Endothelial cell of umbilical vein (primary cell): ENCODE measurements at regions not wholly inside any gene's neighbourhood (a gene's known extent, or its start where the extent isn't known, plus 50 kb on each side); places are given as distances from the start of the nearest gene placed in this dataset.

Source experiments
- BruUV-seq: library from RNA; stranded (reverse); fragments of 400-500 nt; replicated peaks from 2 replicates; lab custom pipeline; 2021; lab: Mats Ljungman, UMichigan
- CTCF ChIA-PET: fragments of 300-600, 350-600 bp; sonication (Branson Sonifier 250); formaldehyde crosslinking; loops from one replicate; lab custom pipeline; 2021; ENCODE audit warnings: antibody characterized with exemption, inconsistent platforms; lab: Charles Lee
- POLR2A ChIA-PET: fragments of 300-600, 350-600 bp; sonication (Branson Sonifier 250); formaldehyde crosslinking; loops from one replicate; lab custom pipeline; 2021; ENCODE audit warnings: antibody characterized with exemption, inconsistent platforms; lab: Charles Lee
- DNase-seq: peaks from one replicate; pipeline ENCODE4 v3.0.0-alpha.2; 2011; ENCODE audit warnings: low read depth, low spot score
- FAIRE-seq: peaks from 2 replicates; lab custom pipeline; 2011; peaks lifted over from hg19 to GRCh38; lab: Jason Lieb, UNC
- H2AFZ ChIP-seq: 2 replicates; pipeline ENCODE4 v1.6.0; 2012; ENCODE audit warnings: low read depth, low read length, control low read depth, inconsistent platforms
- H3K27ac ChIP-seq: 2 replicates; pipeline ENCODE4 v1.5.1; 2011; ENCODE audit warnings: low read depth, mild to moderate bottlenecking, control low read depth, low read length, moderate library complexity; ENCODE audit not compliant: insufficient read depth
- H3K27me3 ChIP-seq, 2 experiments: 2 replicates each; pipeline versions ENCODE4 v1.6.0 to v1.6.1; 2011; ENCODE audit warnings: low read length in 2 of 2, mixed read lengths in 1 of 2; ENCODE audit not compliant: control insufficient read depth in 2 of 2, insufficient read depth in 2 of 2
- H3K36me3 ChIP-seq, 2 experiments: 2 replicates in 1 of 2; 3 replicates in 1 of 2; pipeline ENCODE4 v1.5.1; 2011; ENCODE audit warnings: low read length in 2 of 2, mild to moderate bottlenecking in 1 of 2, moderate library complexity in 1 of 2; ENCODE audit not compliant: control insufficient read depth in 2 of 2, insufficient read depth in 2 of 2; ENCODE audit errors: extremely low read depth in 1 of 2
- H3K4me1 ChIP-seq: 3 replicates; pipeline ENCODE4 v1.5.1; 2011; ENCODE audit warnings: mild to moderate bottlenecking, low read length; ENCODE audit not compliant: control insufficient read depth, insufficient read depth; ENCODE audit errors: extremely low read depth
- H3K4me2 ChIP-seq: 2 replicates; pipeline ENCODE4 v1.6.1; 2011; ENCODE audit warnings: low read length, control low read depth, mixed read lengths; ENCODE audit not compliant: insufficient read depth
- H3K4me3 ChIP-seq, 3 experiments: fragments of 200-600 bp in 1 of 3; sonication (generic), shearing (Covaris generic) in 1 of 3; replicated peaks in 1 of 3; 2 replicates each; pipeline ENCODE4 v1.5.1; 2011 to 2016; ENCODE audit warnings: control low read depth in 3 of 3, low read length in 3 of 3, mild to moderate bottlenecking in 2 of 3, inconsistent platforms in 1 of 3, low read depth in 1 of 3, moderate library complexity in 1 of 3; ENCODE audit not compliant: insufficient read depth in 1 of 3
- H3K79me2 ChIP-seq: 2 replicates; pipeline ENCODE4 v1.6.0; 2012; ENCODE audit warnings: low read length, inconsistent platforms; ENCODE audit not compliant: control insufficient read depth, insufficient read depth
- H3K9ac ChIP-seq: replicated peaks from 2 replicates; pipeline ENCODE3; 2011; ENCODE audit warnings: low read length, control low read depth; ENCODE audit not compliant: insufficient read depth; ENCODE audit errors: extremely low read depth
- H3K9me1 ChIP-seq: replicated peaks from 3 replicates; pipeline ENCODE4 v1.6.0; 2011; ENCODE audit warnings: mild to moderate bottlenecking, low read length; ENCODE audit not compliant: control insufficient read depth, insufficient read depth; ENCODE audit errors: extremely low read depth
- H3K9me3 ChIP-seq: replicated peaks from 2 replicates; pipeline ENCODE4 v1.5.1; 2012; ENCODE audit warnings: low read length, inconsistent platforms; ENCODE audit not compliant: control insufficient read depth, insufficient read depth
- H4K20me1 ChIP-seq: replicated peaks from 2 replicates; pipeline ENCODE3; 2011; ENCODE audit warnings: mild to moderate bottlenecking, low read length; ENCODE audit not compliant: control insufficient read depth, insufficient read depth; ENCODE audit errors: extremely low read depth
- EZH2 ChIP-seq: IDR thresholded peaks from 2 replicates; pipeline ENCODE4 v1.6.1; 2012; ENCODE audit warnings: borderline replicate concordance, low read depth, mild to moderate bottlenecking, moderate library complexity, low read length, inconsistent platforms; ENCODE audit not compliant: severe bottlenecking
- FOS ChIP-seq: IDR thresholded peaks from 2 replicates; pipeline ENCODE4 v1.6.1; 2011; ENCODE audit warnings: mild to moderate bottlenecking, low read length, moderate library complexity, borderline replicate concordance; ENCODE audit not compliant: insufficient read depth
- GATA2 ChIP-seq: IDR thresholded peaks from 2 replicates; pipeline ENCODE4 v1.7.0; 2011; ENCODE audit warnings: low read depth, mild to moderate bottlenecking, moderate library complexity, mixed read lengths, low read length; ENCODE audit not compliant: insufficient read length, insufficient read depth
- JUN ChIP-seq: IDR thresholded peaks from 2 replicates; pipeline ENCODE4 v1.6.1; 2011; ENCODE audit warnings: borderline replicate concordance, low read depth; ENCODE audit not compliant: insufficient read length, insufficient read depth
- MYC ChIP-seq: IDR thresholded peaks from one replicate; pipeline ENCODE4 v1.6.1; 2011; ENCODE audit warnings: mild to moderate bottlenecking, low read depth, low read length
- POLR2A ChIP-seq: IDR thresholded peaks from 2 replicates; pipeline ENCODE4 v1.6.1; 2012; ENCODE audit warnings: low read depth, mild to moderate bottlenecking, control low read depth, low read length
- POLR2AphosphoS5 ChIP-seq: IDR thresholded peaks from 2 replicates; pipeline ENCODE4 v1.6.1; 2012; ENCODE audit warnings: low read depth, mild to moderate bottlenecking, control low read depth, low read length, moderate library complexity; ENCODE audit not compliant: insufficient read depth
- dilution Hi-C: fragments of 300-500 bp; cut with MboI; formaldehyde crosslinking; loops from one replicate; pipeline ENCODE4 v1.15.0; 2019; ENCODE audit warnings: low sequenced_read_pairs; ENCODE audit not compliant: extremely low pct_ligation_motif_present
- intact Hi-C: fragments of 100-400 bp; cut with micrococcal nuclease; formaldehyde crosslinking; loops from one replicate; pipeline ENCODE4 v1.10.0; 2022
- TF ChIP-seq, protein P1 (sequence below), 2 donors: IDR thresholded peaks; 1 replicate in 1 of 2; 2 replicates in 1 of 2; pipeline ENCODE4 v1.5.1; 2011; ENCODE audit warnings: low read length in 2 of 2, mild to moderate bottlenecking in 2 of 2, moderate library complexity in 2 of 2, control low read depth in 1 of 2, inconsistent platforms in 1 of 2, low read depth in 1 of 2; ENCODE audit not compliant: insufficient read depth in 1 of 2; ENCODE audit errors: extremely low read depth in 1 of 2
- TF ChIP-seq, protein P2 (sequence below): IDR thresholded peaks from 2 replicates; pipeline ENCODE4 v1.6.1; 2011; ENCODE audit not compliant: insufficient read depth, insufficient read length

DNA sequence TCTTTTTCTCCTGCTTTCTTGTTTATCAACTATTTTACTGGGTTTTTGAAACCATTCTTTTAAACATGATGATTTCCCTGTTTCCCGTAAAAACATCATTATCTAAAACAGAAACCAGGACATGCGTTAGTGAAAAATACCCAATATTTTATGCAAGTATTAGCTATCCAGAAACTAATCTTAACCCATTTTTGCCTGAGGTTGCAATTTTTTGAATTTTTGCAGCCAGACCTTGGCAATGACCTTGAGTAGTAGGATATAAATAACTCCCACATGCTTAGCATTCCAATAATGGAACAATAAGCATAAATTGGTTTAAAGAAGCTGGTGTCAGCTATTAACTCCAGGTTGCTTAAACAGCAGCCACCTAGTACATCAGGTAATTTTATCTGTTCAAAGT is 308.9 kb upstream of the ANO3 start:
- H3K4me3 ChIP-seq, result no peak overlapping the region
- H3K9me1 ChIP-seq, result no peaks in the 10 kb centered on the region
- dilution Hi-C loops, result no loop called here
- no peak overlapping the region for H2AFZ ChIP-seq
- H3K4me1 ChIP-seq, result no peaks in the 10 kb centered on the region
- FAIRE-seq (no peak), DNase-seq (no peak)
- no peaks in the 10 kb centered on the region for H3K79me2 ChIP-seq
- POLR2A ChIA-PET, result no interaction called here
- H3K9me3 ChIP-seq, result no peaks in the 10 kb centered on the region
- H3K9ac ChIP-seq, result no peak overlapping the region
- H3K4me2 ChIP-seq, result no peak overlapping the region
- TF ChIP-seq GATA2 (no peak), POLR2AphosphoS5 (no peak), POLR2A (no peak)
- TF ChIP-seq, protein P1, sequence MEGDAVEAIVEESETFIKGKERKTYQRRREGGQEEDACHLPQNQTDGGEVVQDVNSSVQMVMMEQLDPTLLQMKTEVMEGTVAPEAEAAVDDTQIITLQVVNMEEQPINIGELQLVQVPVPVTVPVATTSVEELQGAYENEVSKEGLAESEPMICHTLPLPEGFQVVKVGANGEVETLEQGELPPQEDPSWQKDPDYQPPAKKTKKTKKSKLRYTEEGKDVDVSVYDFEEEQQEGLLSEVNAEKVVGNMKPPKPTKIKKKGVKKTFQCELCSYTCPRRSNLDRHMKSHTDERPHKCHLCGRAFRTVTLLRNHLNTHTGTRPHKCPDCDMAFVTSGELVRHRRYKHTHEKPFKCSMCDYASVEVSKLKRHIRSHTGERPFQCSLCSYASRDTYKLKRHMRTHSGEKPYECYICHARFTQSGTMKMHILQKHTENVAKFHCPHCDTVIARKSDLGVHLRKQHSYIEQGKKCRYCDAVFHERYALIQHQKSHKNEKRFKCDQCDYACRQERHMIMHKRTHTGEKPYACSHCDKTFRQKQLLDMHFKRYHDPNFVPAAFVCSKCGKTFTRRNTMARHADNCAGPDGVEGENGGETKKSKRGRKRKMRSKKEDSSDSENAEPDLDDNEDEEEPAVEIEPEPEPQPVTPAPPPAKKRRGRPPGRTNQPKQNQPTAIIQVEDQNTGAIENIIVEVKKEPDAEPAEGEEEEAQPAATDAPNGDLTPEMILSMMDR (IDR thresholded peaks at IDR 0.05; ENCODE audit: extremely low read depth in 1 of 2, insufficient read depth in 1 of 2, low read depth in 1 of 2, low read length in 2 of 2), result no peak
- H3K36me3 ChIP-seq, result no peaks in the 10 kb centered on the region
- CTCF ChIA-PET, result no interaction called here
- intact Hi-C loops, result no loop called here
- no peak overlapping the region for H3K27ac ChIP-seq
- no TSS peak for BruUV-seq
- H3K27me3 ChIP-seq, result peaks cover 0 to 2% of the 10 kb centered on the region in 2 experiments
- no peaks in the 10 kb centered on the region for H4K20me1 ChIP-seq

DNA sequence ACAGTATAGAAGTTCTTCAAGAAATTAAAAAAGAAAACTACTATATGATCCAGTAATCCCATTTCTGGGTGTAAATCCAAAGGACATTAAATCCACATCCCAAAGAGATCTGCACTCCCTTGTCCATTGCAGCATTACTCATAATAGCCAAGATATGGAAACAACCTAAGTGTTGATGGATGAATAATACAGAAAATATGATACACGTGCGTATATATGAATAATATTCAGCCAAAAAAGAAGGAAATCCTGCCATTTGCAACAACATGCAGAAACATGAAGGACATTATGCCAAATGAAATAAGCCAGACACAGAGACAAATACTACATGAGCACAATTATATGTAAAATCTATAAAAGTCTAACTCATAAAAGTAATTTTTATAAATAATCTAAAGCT is 306.3 kb upstream of the ANO3 start:
- FAIRE-seq, result no peak

More for the DNA sequence above, 306.3 kb upstream of the ANO3 start:
- Histone ChIP-seq H4K20me1 (no peaks in the 10 kb centered on the region), H3K27me3 (peaks cover 0 to 2% of the 10 kb centered on the region in 2 experiments), H3K27ac (no peak overlapping the region), H3K9ac (no peak overlapping the region), H3K9me3 (no peaks in the 10 kb centered on the region), H3K9me1 (no peaks in the 10 kb centered on the region), H3K79me2 (no peaks in the 10 kb centered on the region), H3K4me2 (no peak overlapping the region), H3K4me3 (no peak overlapping the region), H3K4me1 (no peaks in the 10 kb centered on the region), H2AFZ (no peak overlapping the region), H3K36me3 (no peaks in the 10 kb centered on the region)
- BruUV-seq, result no TSS peak
- TF ChIP-seq JUN (no peak), MYC (no peak), GATA2 (no peak), EZH2 (no peak), POLR2AphosphoS5 (no peak), POLR2A (no peak), FOS (no peak)
- TF ChIP-seq, protein P1 (IDR thresholded peaks at IDR 0.05; ENCODE audit: extremely low read depth in 1 of 2, insufficient read depth in 1 of 2, low read depth in 1 of 2, low read length in 2 of 2), result no peak
- TF ChIP-seq, protein P2, sequence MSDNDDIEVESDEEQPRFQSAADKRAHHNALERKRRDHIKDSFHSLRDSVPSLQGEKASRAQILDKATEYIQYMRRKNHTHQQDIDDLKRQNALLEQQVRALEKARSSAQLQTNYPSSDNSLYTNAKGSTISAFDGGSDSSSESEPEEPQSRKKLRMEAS, result no peak
- intact Hi-C loops, result no loop called here
- DNase-seq, result no peak
- dilution Hi-C loops, result no loop called here
- ChIA-PET CTCF (interaction anchor here (0.5 kb wide), 1 partner anchor 259 kb away, joined by 3 read pairs; no protein-coding TSS in a partner anchor), POLR2A (no interaction called here)
